Gastroesophageal sphincter (tissue), 4 donors: ENCODE measurements at regions not wholly inside any gene's neighbourhood (a gene's known extent, or its start where the extent isn't known, plus 50 kb on each side); places are given as distances from the start of the nearest gene placed in this dataset.

Experiments used
- ATAC-seq: fragments of 150-250 bp; one replicate; pipeline ENCODE4 v1.9.1; 2016; ENCODE audit warnings: mild to moderate bottlenecking, moderate library complexity
- H3K27ac ChIP-seq, 4 donors: fragments of 200-600 bp; sonication (generic) in 3 of 4; 1 replicate in 3 of 4; 2 replicates in 1 of 4; pipeline ENCODE4 v1.5.1; 2016 to 2019
- H3K27me3 ChIP-seq: fragments of 200-600 bp; sonication (generic); one replicate; pipeline ENCODE4 v1.5.1; 2019
- H3K36me3 ChIP-seq, 2 donors: fragments of 200-600 bp; sonication (generic); one replicate each; pipeline ENCODE4 v1.5.1; 2019; ENCODE audit warnings: control low read depth in 1 of 2
- H3K4me1 ChIP-seq, 3 donors: fragments of 200-600 bp; sonication (generic); 1 replicate in 2 of 3; 2 replicates in 1 of 3; pipeline ENCODE4 v1.5.1; 2016 to 2019; ENCODE audit warnings: control low read depth in 2 of 3
- H3K4me3 ChIP-seq, 2 donors: fragments of 200-600 bp; sonication (generic); one replicate each; pipeline ENCODE4 v1.5.1; 2019; ENCODE audit warnings: mild to moderate bottlenecking in 1 of 2, moderate library complexity in 1 of 2
- H3K9me3 ChIP-seq, 3 donors: fragments of 200-600 bp; sonication (generic); one replicate each; pipeline ENCODE4 v1.5.1; 2017 to 2019; ENCODE audit warnings: control low read depth in 2 of 3
- CTCF ChIP-seq, 4 experiments: fragments of 200-600 bp in 2 of 4; fragments of 450-650 bp in 2 of 4; sonication (generic) in 1 of 4; IDR thresholded peaks; one replicate each; pipeline ENCODE4 v1.5.1; 2017 to 2019; ENCODE audit warnings: antibody characterized with exemption in 4 of 4, mild to moderate bottlenecking in 2 of 4, moderate library complexity in 2 of 4
- EP300 ChIP-seq: sonication (generic); formaldehyde crosslinking; IDR thresholded peaks from one replicate; pipeline ENCODE4 v1.6.1; 2017; ENCODE audit warnings: antibody characterized with exemption, mild to moderate bottlenecking
- POLR2A ChIP-seq, 2 donors: fragments of 450-650 bp; IDR thresholded peaks; one replicate each; pipeline ENCODE4 v1.6.1; 2017; ENCODE audit warnings: antibody characterized with exemption in 2 of 2, mild to moderate bottlenecking in 2 of 2, moderate library complexity in 1 of 2
- POLR2AphosphoS5 ChIP-seq: sonication (generic); formaldehyde crosslinking; IDR thresholded peaks from one replicate; pipeline ENCODE4 v1.6.1; 2017; ENCODE audit warnings: antibody characterized with exemption
- WGBS, 2 donors: methylation state at CpG; one replicate each; pipeline ENCODE4 v1.1.5; 2018; ENCODE audit warnings: low coverage in 1 of 2; 5-methylcytosine and 5-hydroxymethylcytosine counted together

GRCh38 chr2:17043173-17043572 lies 377.5 kb upstream of the CYRIA start:
- Histone ChIP-seq H3K4me3 (no peak overlapping the region), H3K27me3 (no peaks in the 10 kb centered on the region), H3K9me3 (no peaks in the 10 kb centered on the region), H3K27ac (no peak overlapping the region), H3K36me3 (no peaks in the 10 kb centered on the region), H3K4me1 (no peaks in the 10 kb centered on the region)
- TF ChIP-seq CTCF (IDR thresholded peaks at IDR 0.05) (no peak), POLR2AphosphoS5 (no peak), POLR2A (IDR thresholded peaks at IDR 0.05) (no peak), EP300 (no peak)
- WGBS, 2 donors = 69% methylated on average over 1 of the region's 1 CpG; no CpG with 5 or more reads in 1 of the 2 donors
- no peak for ATAC-seq

- Histone ChIP-seq H3K36me3 (no peaks in the 10 kb centered on the region), H3K27me3 (no peaks in the 10 kb centered on the region), H3K9me3 (no peaks in the 10 kb centered on the region), H3K4me1 (no peaks in the 10 kb centered on the region), H3K4me3 (no peak overlapping the region), H3K27ac (no peak overlapping the region)
- no peak for ATAC-seq
- TF ChIP-seq CTCF (IDR thresholded peaks at IDR 0.05) (no peak), EP300 (no peak), POLR2AphosphoS5 (no peak), POLR2A (IDR thresholded peaks at IDR 0.05) (no peak)
- WGBS, 2 donors = 80 to 90% methylated on average over 4 to 5 of the region's 5 CpGs
Measured at GRCh38 chr2:17036361-17036760, 370.7 kb upstream of the CYRIA start.

- Histone ChIP-seq H3K27me3 (no peaks in the 10 kb centered on the region), H3K4me3 (no peak overlapping the region), H3K4me1 (no peaks in the 10 kb centered on the region), H3K9me3 (no peaks in the 10 kb centered on the region), H3K27ac (no peak overlapping the region), H3K36me3 (no peaks in the 10 kb centered on the region)
- no peak for TF ChIP-seq POLR2AphosphoS5
- no peak for TF ChIP-seq EP300
- TF ChIP-seq CTCF (IDR thresholded peaks at IDR 0.05) = no peak
- no peak for TF ChIP-seq POLR2A (IDR thresholded peaks at IDR 0.05)
- no peak for ATAC-seq
- WGBS, 2 donors = 43 to 57% methylated on average over 1 of the region's 1 CpG
Measured at GRCh38 chr2:17035010-17035409, 369.4 kb upstream of the CYRIA start.

GRCh38 chr2:17030047-17030446 lies 364.4 kb upstream of the CYRIA start:
- no peaks in the 10 kb centered on the region for H3K4me1 ChIP-seq
- no peaks in the 10 kb centered on the region for H3K36me3 ChIP-seq
- WGBS, 2 donors = 24 to 39% methylated on average over 2 of the region's 2 CpGs
- H3K27me3 ChIP-seq = no peaks in the 10 kb centered on the region
- H3K4me3 ChIP-seq = no peak overlapping the region
- no peaks in the 10 kb centered on the region for H3K9me3 ChIP-seq
- no peak for ATAC-seq
- TF ChIP-seq CTCF (IDR thresholded peaks at IDR 0.05) = no peak
- no peak overlapping the region for H3K27ac ChIP-seq

- H3K4me3 ChIP-seq = no peak overlapping the region
Measured at GRCh38 chr2:17012297-17012696, 346.7 kb upstream of the CYRIA start.

More at GRCh38 chr2:17012297-17012696, 346.7 kb upstream of the CYRIA start:
- Histone ChIP-seq H3K27ac (no peak overlapping the region), H3K27me3 (no peaks in the 10 kb centered on the region), H3K4me1 (no peaks in the 10 kb centered on the region), H3K9me3 (no peaks in the 10 kb centered on the region), H3K36me3 (no peaks in the 10 kb centered on the region)
- no peak for TF ChIP-seq EP300
- TF ChIP-seq POLR2A (IDR thresholded peaks at IDR 0.05) = no peak
- TF ChIP-seq CTCF (IDR thresholded peaks at IDR 0.05) = no peak
- TF ChIP-seq POLR2AphosphoS5 = no peak
- WGBS, 2 donors = 32 to 60% methylated on average over 1 to 3 of the region's 3 CpGs
- no peak for ATAC-seq
